ENCODE measurements at regions not wholly inside any gene's neighbourhood (a gene's known extent, or its start where the extent isn't known, plus 50 kb on each side); places are given as distances from the start of the nearest gene placed in this dataset.

- H3K14ac ChIP-seq (replicated peaks; ENCODE audit: low read depth, low read length): no peak overlapping the region
- TF ChIP-seq ELK1 (IDR thresholded peaks at IDR 0.05; ENCODE audit: borderline replicate concordance, low read depth, low read length) (no peak), MAFK (IDR thresholded peaks at IDR 0.05; ENCODE audit: low read depth, low read length) (no peak), CHD1 (IDR thresholded peaks at IDR 0.05; ENCODE audit: low read depth, low read length) (no peak)
- no peak overlapping the region for H3K4ac ChIP-seq (ENCODE audit: low read depth, low read length)
- H4K5ac ChIP-seq (ENCODE audit: low read depth, low read length): no peak overlapping the region
- no peak overlapping the region for H4K91ac ChIP-seq (ENCODE audit: insufficient read depth, low read depth, low read length)
- no TSS peak for BruUV-seq (replicated peaks)
- CTCF ChIA-PET: interaction anchor here (1.2 kb wide), 1 partner anchor 11 kb away, joined by 4 read pairs; no protein-coding TSS in a partner anchor
- no peak overlapping the region for H2BK5ac ChIP-seq (ENCODE audit: low read depth, low read length, poor library complexity, severe bottlenecking)
- no peak overlapping the region for H3K23ac ChIP-seq (ENCODE audit: low read depth, low read length)
- dilution Hi-C loops (cut with HindIII; ENCODE audit: low sequenced_read_pairs, unreplicated experiment): no loop called here
- no peak overlapping the region for H2AK9ac ChIP-seq (replicated peaks; ENCODE audit: low read depth, low read length, poor library complexity)
- no peaks in the 10 kb centered on the region for H4K20me1 ChIP-seq (ENCODE audit: insufficient read depth, low read length)
- no CpG with 5 or more reads among the region's 7 CpGs for WGBS, 2 experiments (ENCODE audit: extremely low coverage in 2 of 2, insufficient read length in 1 of 2)
- H3K9me1 ChIP-seq (ENCODE audit: insufficient read depth, low read length): no peaks in the 10 kb centered on the region
- no peaks in the 10 kb centered on the region for H3K4me1 ChIP-seq (ENCODE audit: control insufficient read depth, insufficient read depth, low read length)
- H3K27me3 ChIP-seq (ENCODE audit: control insufficient read depth, insufficient read depth, low read length): no peaks in the 10 kb centered on the region
- ATAC-seq (ENCODE audit: low read depth): no peak
- H3K9me3 ChIP-seq (ENCODE audit: control insufficient read depth, insufficient read depth, low read length): peaks cover 2% of the 10 kb centered on the region; the same call in 1 of the 2 replicates
- H3K56ac ChIP-seq (ENCODE audit: extremely low read depth, insufficient read depth, low read length): no peak overlapping the region
- DNase-seq: peak; percentile 13
- no peak overlapping the region for H3K4me2 ChIP-seq (ENCODE audit: low read depth, low read length)
- H3K79me1 ChIP-seq (ENCODE audit: low read depth in 1 of 2, low read length in 2 of 2): no peaks in the 10 kb centered on the region
- POLR2A ChIA-PET (ENCODE audit: unreplicated experiment): no interaction called here
- H3K4me3 ChIP-seq (ENCODE audit: insufficient read depth, low read depth, low read length): no peak overlapping the region
- no peak overlapping the region for H4K8ac ChIP-seq (ENCODE audit: low read depth in 2 of 2, low read length in 2 of 2)
- no peaks in the 10 kb centered on the region for H3K36me3 ChIP-seq (ENCODE audit: control insufficient read depth, insufficient read depth, low read length)
- H3K18ac ChIP-seq (ENCODE audit: low read depth, low read length): no peak overlapping the region
- in situ Hi-C loops (cut with MboI; ENCODE audit: low sequenced_read_pairs): no loop called here
- H2AK5ac ChIP-seq (ENCODE audit: low read depth, low read length): no peak overlapping the region
- H2BK20ac ChIP-seq (ENCODE audit: low read depth, low read length): no peak overlapping the region
- no peak overlapping the region for H3K9ac ChIP-seq (ENCODE audit: low read depth, low read length)
- no peak overlapping the region for H3K27ac ChIP-seq (ENCODE audit: insufficient read depth, low read length)
- no peak overlapping the region for H2AFZ ChIP-seq (replicated peaks; ENCODE audit: low read length, poor library complexity)
- intact Hi-C loops (cut with micrococcal nuclease): no loop called here
- no peak overlapping the region for H2BK15ac ChIP-seq (ENCODE audit: low read depth, low read length)
- H2BK120ac ChIP-seq (ENCODE audit: low read depth, low read length): no peak overlapping the region
These were observed 220.5 kb downstream of the KLF6 start for GRCh38 chr10:3564346-3565002.
